Esophagus muscularis mucosa (tissue), 4 donors: ENCODE measurements at regions not wholly inside any gene's neighbourhood (a gene's known extent, or its start where the extent isn't known, plus 50 kb on each side); places are given as distances from the start of the nearest gene placed in this dataset.
A peak's percentile ranks its signal among the peaks of the same experiment; 100 is the strongest.

Source experiments
- DNase-seq: peaks from one replicate; pipeline ENCODE4 v3.0.0-alpha.2; 2017; ENCODE audit errors: extremely low spot score
- H3K27ac ChIP-seq, 4 donors: fragments of 200-600 bp; sonication (generic); replicated peaks in 1 of 4; 1 replicate in 3 of 4; 2 replicates in 1 of 4; pipeline ENCODE4 v1.5.1; 2016 to 2019; ENCODE audit warnings: mild to moderate bottlenecking in 1 of 4
- H3K27me3 ChIP-seq, 4 donors: fragments of 200-600 bp; sonication (generic); one replicate each; pipeline versions ENCODE4 v1.5.1 to v1.6.0; 2016 to 2019
- H3K36me3 ChIP-seq, 4 donors: fragments of 200-600 bp; sonication (generic); one replicate each; pipeline ENCODE4 v1.5.1; 2016 to 2019
- H3K4me1 ChIP-seq, 4 donors: fragments of 200-600 bp; sonication (generic); one replicate each; pipeline ENCODE4 v1.5.1; 2016 to 2019
- H3K4me3 ChIP-seq, 4 donors: fragments of 200-600 bp; sonication (generic); 1 replicate in 2 of 4; 2 replicates in 2 of 4; pipeline ENCODE4 v1.5.1; 2016 to 2019; ENCODE audit warnings: mild to moderate bottlenecking in 4 of 4, moderate library complexity in 1 of 4
- H3K9me3 ChIP-seq, 4 donors: fragments of 200-600 bp; sonication (generic); 1 replicate in 3 of 4; 2 replicates in 1 of 4; pipeline ENCODE4 v1.5.1; 2016 to 2019
- EP300 ChIP-seq: sonication (generic); formaldehyde crosslinking; IDR thresholded peaks from one replicate; pipeline ENCODE4 v1.6.1; 2017; ENCODE audit warnings: antibody characterized with exemption
- POLR2A ChIP-seq: fragments of 450-650 bp; IDR thresholded peaks from one replicate; pipeline ENCODE4 v1.6.1; 2017; ENCODE audit warnings: antibody characterized with exemption, moderate library complexity, mild to moderate bottlenecking, low read depth
- POLR2AphosphoS5 ChIP-seq, 2 donors: sonication (generic); formaldehyde crosslinking; IDR thresholded peaks; one replicate each; pipeline ENCODE4 v1.6.1; 2017; ENCODE audit warnings: antibody characterized with exemption in 2 of 2
- WGBS: methylation state at CpG from one replicate; pipeline ENCODE4 v1.1.5; 2018; 5-methylcytosine and 5-hydroxymethylcytosine counted together
- intact Hi-C: fragments of 100-400 bp; cut with DNase I; formaldehyde crosslinking; loops from one replicate; pipeline ENCODE4 v1.15.1; 2023
- TF ChIP-seq, protein P1 (sequence below), 3 experiments: fragments of 200-600 bp in 2 of 3; fragments of 450-650 bp in 1 of 3; sonication (generic) in 2 of 3; IDR thresholded peaks; one replicate each; pipeline ENCODE4 v1.5.1; 2017 to 2019; ENCODE audit warnings: antibody characterized with exemption in 3 of 3, mild to moderate bottlenecking in 2 of 3, moderate library complexity in 1 of 3

DNA sequence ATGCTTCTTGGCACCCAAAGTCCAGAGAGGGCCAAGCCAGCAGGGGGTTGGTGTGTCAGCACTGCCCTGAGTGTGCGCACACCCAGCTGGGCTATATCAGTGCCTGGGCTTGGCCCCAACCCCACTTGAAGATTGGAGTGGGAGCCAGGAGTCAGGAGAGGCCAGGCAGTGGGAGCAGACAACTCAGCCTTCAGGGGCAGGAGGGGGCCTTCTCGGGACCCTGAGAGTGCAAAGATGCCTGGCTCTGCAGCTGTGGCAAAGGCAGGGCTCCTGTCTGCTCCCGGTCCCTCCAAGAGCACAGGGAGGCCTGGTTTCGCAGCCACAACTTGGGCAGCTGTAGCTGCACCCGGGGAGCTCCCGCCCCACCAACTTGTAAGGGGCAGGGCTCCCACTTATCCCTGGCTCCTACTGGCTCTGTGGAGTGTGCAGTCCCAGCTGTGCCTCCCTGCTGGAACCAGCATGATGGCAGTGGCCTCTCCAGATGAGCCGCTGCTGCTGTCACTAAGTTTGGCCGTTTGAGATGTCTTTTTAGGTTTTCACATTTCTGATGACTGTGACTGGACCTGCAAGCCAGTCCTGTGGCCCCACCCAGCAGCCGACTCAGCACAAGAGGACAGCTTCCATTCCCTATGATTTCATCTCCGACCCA lies 148.8 kb upstream of the HS6ST1 start:
- TF ChIP-seq, protein P1, sequence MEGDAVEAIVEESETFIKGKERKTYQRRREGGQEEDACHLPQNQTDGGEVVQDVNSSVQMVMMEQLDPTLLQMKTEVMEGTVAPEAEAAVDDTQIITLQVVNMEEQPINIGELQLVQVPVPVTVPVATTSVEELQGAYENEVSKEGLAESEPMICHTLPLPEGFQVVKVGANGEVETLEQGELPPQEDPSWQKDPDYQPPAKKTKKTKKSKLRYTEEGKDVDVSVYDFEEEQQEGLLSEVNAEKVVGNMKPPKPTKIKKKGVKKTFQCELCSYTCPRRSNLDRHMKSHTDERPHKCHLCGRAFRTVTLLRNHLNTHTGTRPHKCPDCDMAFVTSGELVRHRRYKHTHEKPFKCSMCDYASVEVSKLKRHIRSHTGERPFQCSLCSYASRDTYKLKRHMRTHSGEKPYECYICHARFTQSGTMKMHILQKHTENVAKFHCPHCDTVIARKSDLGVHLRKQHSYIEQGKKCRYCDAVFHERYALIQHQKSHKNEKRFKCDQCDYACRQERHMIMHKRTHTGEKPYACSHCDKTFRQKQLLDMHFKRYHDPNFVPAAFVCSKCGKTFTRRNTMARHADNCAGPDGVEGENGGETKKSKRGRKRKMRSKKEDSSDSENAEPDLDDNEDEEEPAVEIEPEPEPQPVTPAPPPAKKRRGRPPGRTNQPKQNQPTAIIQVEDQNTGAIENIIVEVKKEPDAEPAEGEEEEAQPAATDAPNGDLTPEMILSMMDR (IDR thresholded peaks at IDR 0.05): no peak
- Histone ChIP-seq H3K27me3 (no peaks in the 10 kb centered on the region), H3K27ac (no peak overlapping the region), H3K9me3 (peaks cover 0 to 30% (median 19%) of the 10 kb centered on the region in 4 donors), H3K4me3 (no peak overlapping the region), H3K4me1 (peaks cover 4 to 14% (median 10%) of the 10 kb centered on the region in 4 donors), H3K36me3 (no peaks in the 10 kb centered on the region)
- DNase-seq: peak; percentile 37
- intact Hi-C loops: loop anchor here (10.0 kb wide), 1 partner anchor 143 kb away; no protein-coding TSS in a partner anchor
- 92% methylated on average over 8 of the region's 10 CpGs for WGBS

GRCh38 chr2:128468186-128468920 lies 149.7 kb upstream of the HS6ST1 start:
- 86% methylated on average over 3 of the region's 3 CpGs for WGBS
- H3K9me3 ChIP-seq: peaks cover 0 to 30% (median 19%) of the 10 kb centered on the region in 4 donors
- intact Hi-C loops: loop anchor here (10.0 kb wide), 1 partner anchor 144 kb away; no protein-coding TSS in a partner anchor

GRCh38 chr2:128469203-128469602 lies 150.5 kb upstream of the HS6ST1 start:
- no peaks in the 10 kb centered on the region for H3K36me3 ChIP-seq
- no peak overlapping the region for H3K27ac ChIP-seq
- H3K4me1 ChIP-seq: peaks cover 21 to 29% (median 23%) of the 10 kb centered on the region in 4 donors
- H3K4me3 ChIP-seq: no peak overlapping the region
- H3K27me3 ChIP-seq: no peaks in the 10 kb centered on the region
- 100% methylated on average over 1 of the region's 1 CpG for WGBS
- DNase-seq: peak; percentile 14
- intact Hi-C loops: loop anchor here (10.0 kb wide), 1 partner anchor 144 kb away; no protein-coding TSS in a partner anchor
- peaks cover 0 to 30% (median 19%) of the 10 kb centered on the region in 4 donors for H3K9me3 ChIP-seq
- TF ChIP-seq EP300 (no peak), POLR2AphosphoS5 (IDR thresholded peaks at IDR 0.05) (no peak), POLR2A (no peak)
- TF ChIP-seq, protein P1 (IDR thresholded peaks at IDR 0.05): peak in 1 of 3 experiments; percentile 14

More at GRCh38 chr2:128468186-128468920, 149.7 kb upstream of the HS6ST1 start:
- no peaks in the 10 kb centered on the region for H3K36me3 ChIP-seq
- no peaks in the 10 kb centered on the region for H3K27me3 ChIP-seq
- H3K4me1 ChIP-seq: peaks cover 13 to 21% (median 16%) of the 10 kb centered on the region in 4 donors
- TF ChIP-seq POLR2AphosphoS5 (IDR thresholded peaks at IDR 0.05): no peak
- TF ChIP-seq EP300: no peak
- TF ChIP-seq POLR2A: no peak
- TF ChIP-seq, protein P1 (IDR thresholded peaks at IDR 0.05): no peak
- no peak overlapping the region for H3K27ac ChIP-seq
- DNase-seq: no peak
- H3K4me3 ChIP-seq: no peak overlapping the region

DNA sequence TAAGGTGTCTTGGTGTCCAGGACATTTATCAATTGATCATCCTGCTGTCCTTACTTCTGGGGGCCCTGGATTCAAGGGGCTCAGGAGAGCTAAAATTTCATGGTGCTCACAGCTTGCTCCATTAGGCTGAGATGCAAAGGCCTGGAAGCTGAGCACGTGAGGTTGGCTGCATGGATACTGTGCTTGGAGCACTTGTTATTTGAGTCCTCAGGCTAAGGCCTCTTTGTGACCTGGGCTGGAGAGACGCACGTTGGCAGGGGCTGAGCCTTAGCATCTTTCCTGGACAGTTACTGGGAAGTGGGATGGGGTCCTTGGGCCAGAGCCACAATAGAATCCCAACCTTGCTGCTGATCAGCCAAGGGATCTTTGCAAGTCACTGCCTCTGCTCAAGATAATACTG lies 151.2 kb upstream of the HS6ST1 start:
- Histone ChIP-seq H3K4me3 (no peak overlapping the region), H3K27me3 (no peaks in the 10 kb centered on the region), H3K4me1 (peaks cover 21 to 29% (median 26%) of the 10 kb centered on the region in 4 donors), H3K9me3 (peaks cover 0 to 30% (median 19%) of the 10 kb centered on the region in 4 donors), H3K36me3 (no peaks in the 10 kb centered on the region), H3K27ac (no peak overlapping the region)
- TF ChIP-seq POLR2A (no peak), POLR2AphosphoS5 (IDR thresholded peaks at IDR 0.05) (no peak), EP300 (no peak)
- TF ChIP-seq, protein P1 (IDR thresholded peaks at IDR 0.05): no peak
- intact Hi-C loops: loop anchor here (10.0 kb wide), 1 partner anchor 145 kb away; no protein-coding TSS in a partner anchor
- DNase-seq: peak; percentile 26
- 100% methylated on average over 1 of the region's 3 CpGs for WGBS
